ENCODE measurements at regions not wholly inside any gene's neighbourhood (a gene's known extent, or its start where the extent isn't known, plus 50 kb on each side); places are given as distances from the start of the nearest gene placed in this dataset.

GRCh38 chr1:188220051-188220450 lies 1391.3 kb downstream of the PLA2G4A start:
- no peak overlapping the region for H3K4me3 ChIP-seq (ENCODE audit: low read depth, low read length)
- DNase-seq (ENCODE audit: low read depth), result peak; percentile 5
- TF ChIP-seq CTCF (conservative IDR thresholded peaks at IDR 0.05; ENCODE audit: low read depth, low read length), result no peak

- peak; percentile 28 for DNase-seq (ENCODE audit: low read depth)
- no peak overlapping the region for H3K4me3 ChIP-seq (ENCODE audit: low read depth, low read length)
- no peak for TF ChIP-seq CTCF (conservative IDR thresholded peaks at IDR 0.05; ENCODE audit: low read depth, low read length)
These were observed 1395.5 kb downstream of the PLA2G4A start for GRCh38 chr1:188224263-188224662.

- DNase-seq (ENCODE audit: low read depth), result no peak
- H3K4me3 ChIP-seq (ENCODE audit: low read depth, low read length), result no peak overlapping the region
- no peak for TF ChIP-seq CTCF (conservative IDR thresholded peaks at IDR 0.05; ENCODE audit: low read depth, low read length)
These were observed 1397.2 kb downstream of the PLA2G4A start for GRCh38 chr1:188225975-188226374.

GRCh38 chr1:188228623-188229022 lies 1399.9 kb downstream of the PLA2G4A start:
- no peak overlapping the region for H3K4me3 ChIP-seq (ENCODE audit: low read depth, low read length)
- no peak for DNase-seq (ENCODE audit: low read depth)
- TF ChIP-seq CTCF (conservative IDR thresholded peaks at IDR 0.05; ENCODE audit: low read depth, low read length), result no peak

GRCh38 chr1:188237573-188238348 lies 1409.0 kb downstream of the PLA2G4A start:
- H3K4me3 ChIP-seq (ENCODE audit: low read depth, low read length), result no peak overlapping the region
- no peak for TF ChIP-seq CTCF (conservative IDR thresholded peaks at IDR 0.05; ENCODE audit: low read depth, low read length)
- peak; percentile 31 for DNase-seq (ENCODE audit: low read depth)

- H3K4me3 ChIP-seq (ENCODE audit: low read depth, low read length), result no peak overlapping the region
- TF ChIP-seq CTCF (conservative IDR thresholded peaks at IDR 0.05; ENCODE audit: low read depth, low read length), result no peak
- no peak for DNase-seq (ENCODE audit: low read depth)
These were observed 1412.1 kb downstream of the PLA2G4A start for GRCh38 chr1:188240772-188241406.

GRCh38 chr1:188241629-188242028 lies 1412.9 kb downstream of the PLA2G4A start:
- DNase-seq (ENCODE audit: low read depth), result no peak
- H3K4me3 ChIP-seq (ENCODE audit: low read depth, low read length), result no peak overlapping the region
- no peak for TF ChIP-seq CTCF (conservative IDR thresholded peaks at IDR 0.05; ENCODE audit: low read depth, low read length)

All from choroid plexus epithelial cell (primary cell).